Thymus (tissue), 11 donors: ENCODE measurements at regions not wholly inside any gene's neighbourhood (a gene's known extent, or its start where the extent isn't known, plus 50 kb on each side); places are given as distances from the start of the nearest gene placed in this dataset.

Experiments
- DNase-seq, 9 donors: peaks; one replicate each; pipeline ENCODE4 v3.0.0-alpha.2; 2013; ENCODE audit warnings: low spot score in 9 of 9, low read depth in 6 of 9, missing footprints in 1 of 9
- H3K27ac ChIP-seq, 2 donors: one replicate each; pipeline ENCODE4 v1.5.1; 2013; ENCODE audit warnings: control low read depth in 1 of 2, low read depth in 1 of 2, low read length in 1 of 2, mild to moderate bottlenecking in 1 of 2, moderate library complexity in 1 of 2
- H3K27me3 ChIP-seq, 2 donors: one replicate each; pipeline ENCODE4 v1.5.1; 2013; ENCODE audit warnings: low read length in 1 of 2; ENCODE audit not compliant: control insufficient read depth in 2 of 2, insufficient read depth in 1 of 2
- H3K36me3 ChIP-seq, 2 donors: one replicate each; pipeline ENCODE4 v1.5.1; 2013; ENCODE audit warnings: low read length in 1 of 2, mild to moderate bottlenecking in 1 of 2, moderate library complexity in 1 of 2; ENCODE audit not compliant: control insufficient read depth in 2 of 2, insufficient read depth in 2 of 2
- H3K4me1 ChIP-seq, 2 donors: one replicate each; pipeline ENCODE4 v1.5.1; 2013; ENCODE audit warnings: low read length in 2 of 2; ENCODE audit not compliant: control insufficient read depth in 2 of 2, insufficient read depth in 2 of 2
- H3K4me3 ChIP-seq, 2 donors: one replicate each; pipeline ENCODE4 v1.5.1; 2013; ENCODE audit warnings: low read length in 2 of 2, control low read depth in 1 of 2, mild to moderate bottlenecking in 1 of 2
- H3K9me3 ChIP-seq, 2 donors: one replicate each; pipeline ENCODE4 v1.5.1; 2013; ENCODE audit warnings: low read length in 1 of 2, mild to moderate bottlenecking in 1 of 2; ENCODE audit not compliant: control insufficient read depth in 2 of 2, insufficient read depth in 1 of 2
- WGBS: extraction: QIAGEN DNeasy Blood & Tissue Kit; methylation state at CpG from one replicate; pipeline ENCODE4 v1.1.7; 2013; 5-methylcytosine and 5-hydroxymethylcytosine counted together
- donor health status: healthy.

GRCh38 chr9:107407675-107408074, 81.9 kb downstream of the KLF4 start:
- Histone ChIP-seq H3K4me3 (no peak overlapping the region), H3K4me1 (no peaks in the 10 kb centered on the region), H3K27ac (no peak overlapping the region), H3K9me3 (no peaks in the 10 kb centered on the region), H3K27me3 (no peaks in the 10 kb centered on the region), H3K36me3 (no peaks in the 10 kb centered on the region)
- 86% methylated on average over 2 of the region's 2 CpGs for WGBS
- no peak for DNase-seq

GRCh38 chr9:107405511-107405910, 84.1 kb downstream of the KLF4 start:
- WGBS, result 98% methylated on average over 6 of the region's 6 CpGs
- Histone ChIP-seq H3K27me3 (no peaks in the 10 kb centered on the region), H3K4me1 (no peaks in the 10 kb centered on the region), H3K4me3 (no peak overlapping the region), H3K27ac (no peak overlapping the region), H3K9me3 (no peaks in the 10 kb centered on the region), H3K36me3 (no peaks in the 10 kb centered on the region)
- no peak for DNase-seq

GRCh38 chr9:107404736-107405135, 84.8 kb downstream of the KLF4 start:
- DNase-seq, result no peak
- H3K4me1 ChIP-seq, result no peaks in the 10 kb centered on the region
- no peaks in the 10 kb centered on the region for H3K27me3 ChIP-seq
- 96% methylated on average over 8 of the region's 8 CpGs for WGBS
- no peak overlapping the region for H3K4me3 ChIP-seq
- no peak overlapping the region for H3K27ac ChIP-seq
- H3K36me3 ChIP-seq, result no peaks in the 10 kb centered on the region
- H3K9me3 ChIP-seq, result no peaks in the 10 kb centered on the region

- no peaks in the 10 kb centered on the region for H3K4me1 ChIP-seq
- no peaks in the 10 kb centered on the region for H3K9me3 ChIP-seq
- no peaks in the 10 kb centered on the region for H3K27me3 ChIP-seq
- H3K4me3 ChIP-seq, result no peak overlapping the region
- H3K27ac ChIP-seq, result no peak overlapping the region
- 75% methylated on average over 2 of the region's 2 CpGs for WGBS
- no peak for DNase-seq
- no peaks in the 10 kb centered on the region for H3K36me3 ChIP-seq
These were observed 85.4 kb downstream of the KLF4 start for GRCh38 chr9:107404161-107404560.

GRCh38 chr9:107397076-107398044, 92.2 kb downstream of the KLF4 start:
- 72% methylated on average over 12 of the region's 12 CpGs for WGBS
- Histone ChIP-seq H3K36me3 (no peaks in the 10 kb centered on the region), H3K27me3 (no peaks in the 10 kb centered on the region), H3K27ac (no peak overlapping the region), H3K4me3 (no peak overlapping the region), H3K9me3 (no peaks in the 10 kb centered on the region), H3K4me1 (no peaks in the 10 kb centered on the region)
- DNase-seq, result no peak

GRCh38 chr9:107394264-107394663, 95.3 kb downstream of the KLF4 start:
- DNase-seq, result no peak
- Histone ChIP-seq H3K27me3 (no peaks in the 10 kb centered on the region), H3K4me1 (no peaks in the 10 kb centered on the region), H3K4me3 (no peak overlapping the region), H3K36me3 (no peaks in the 10 kb centered on the region), H3K27ac (no peak overlapping the region), H3K9me3 (no peaks in the 10 kb centered on the region)
- WGBS, result 84% methylated on average over 5 of the region's 5 CpGs

GRCh38 chr9:107390778-107391177, 98.8 kb downstream of the KLF4 start:
- H3K4me1 ChIP-seq, result no peaks in the 10 kb centered on the region
- no peaks in the 10 kb centered on the region for H3K9me3 ChIP-seq
- H3K27me3 ChIP-seq, result no peaks in the 10 kb centered on the region
- H3K36me3 ChIP-seq, result no peaks in the 10 kb centered on the region
- H3K27ac ChIP-seq, result no peak overlapping the region
- no peak overlapping the region for H3K4me3 ChIP-seq
- 89% methylated on average over 4 of the region's 4 CpGs for WGBS
- DNase-seq, result no peak

GRCh38 chr9:107390279-107390678, 99.3 kb downstream of the KLF4 start:
- H3K27me3 ChIP-seq, result no peaks in the 10 kb centered on the region
- H3K4me3 ChIP-seq, result no peak overlapping the region
- no peaks in the 10 kb centered on the region for H3K36me3 ChIP-seq
- WGBS, result 91% methylated on average over 8 of the region's 8 CpGs
- no peaks in the 10 kb centered on the region for H3K4me1 ChIP-seq
- no peaks in the 10 kb centered on the region for H3K9me3 ChIP-seq
- H3K27ac ChIP-seq, result no peak overlapping the region
- no peak for DNase-seq

- H3K27ac ChIP-seq, result no peak overlapping the region
- no peaks in the 10 kb centered on the region for H3K27me3 ChIP-seq
- no peak for DNase-seq
- no peaks in the 10 kb centered on the region for H3K4me1 ChIP-seq
- WGBS, result 89% methylated on average over 3 of the region's 3 CpGs
- no peaks in the 10 kb centered on the region for H3K9me3 ChIP-seq
- no peak overlapping the region for H3K4me3 ChIP-seq
- H3K36me3 ChIP-seq, result no peaks in the 10 kb centered on the region
These were observed 99.9 kb downstream of the KLF4 start for GRCh38 chr9:107389617-107390071.
